ENCODE measurements at regions not wholly inside any gene's neighbourhood (a gene's known extent, or its start where the extent isn't known, plus 50 kb on each side); places are given as distances from the start of the nearest gene placed in this dataset.

DNA sequence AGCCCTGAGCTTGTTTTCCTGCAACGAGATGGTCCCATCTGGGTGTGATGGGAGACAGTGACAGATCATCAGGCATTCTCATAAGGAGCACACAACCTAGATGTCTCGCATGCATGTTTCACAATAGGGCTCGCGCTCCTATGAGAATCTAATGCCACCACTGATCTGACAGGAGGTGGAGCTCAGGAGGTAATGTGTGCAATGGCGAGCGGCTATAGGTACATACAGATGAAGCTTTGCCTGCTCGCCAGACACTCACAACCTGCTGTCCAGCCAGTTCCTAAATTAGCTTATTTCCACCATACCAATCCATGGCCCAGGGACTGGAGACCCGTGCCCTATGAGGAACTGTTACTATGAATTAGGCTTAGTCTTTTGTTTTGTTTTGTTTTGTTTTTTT, 55.3 kb upstream of the SLC30A5 start:
- H3K9ac ChIP-seq (ENCODE audit: insufficient read depth in 1 of 2, low read depth in 2 of 2, low read length in 2 of 2) = no peak overlapping the region
- no peak overlapping the region for H3K4me3 ChIP-seq
- H3K9me3 ChIP-seq (replicated peaks; ENCODE audit: control insufficient read depth, insufficient read depth, low read depth, low read length) = no peaks in the 10 kb centered on the region
- no peaks in the 10 kb centered on the region for H4K20me1 ChIP-seq (replicated peaks; ENCODE audit: control insufficient read depth, insufficient read depth, low read length)
- BruUV-seq (replicated peaks) = no TSS peak
- H2AFZ ChIP-seq (ENCODE audit: low read depth, low read length) = peak overlapping the region; percentile 30
- H3K36me3 ChIP-seq (ENCODE audit: control insufficient read depth, insufficient read depth, low read length) = no peaks in the 10 kb centered on the region
- no peak overlapping the region for H3K4me2 ChIP-seq (ENCODE audit: insufficient read depth, low read length)
- intact Hi-C loops (cut with micrococcal nuclease) = no loop called here
- no peaks in the 10 kb centered on the region for H3K27me3 ChIP-seq (ENCODE audit: control insufficient read depth in 2 of 2, insufficient read depth in 2 of 2, low read length in 2 of 2)
- H3K9me1 ChIP-seq (ENCODE audit: control insufficient read depth, insufficient read depth, low read length) = no peaks in the 10 kb centered on the region
- H3K79me2 ChIP-seq (ENCODE audit: control insufficient read depth, insufficient read depth, low read length) = no peaks in the 10 kb centered on the region
- H3K4me1 ChIP-seq (replicated peaks in 1 of 2; ENCODE audit: control insufficient read depth in 2 of 2, insufficient read depth in 2 of 2, low read length in 2 of 2) = peaks cover 0 to 5% of the 10 kb centered on the region in 2 experiments; a peak in 3 of 5 replicates
- 56% methylated on average over 7 of the region's 8 CpGs for WGBS (ENCODE audit: insufficient coverage, low coverage, missing lambda C conversion rate)
- ChIA-PET CTCF (ENCODE audit: low intra/inter-chr PET ratio) (no interaction called here), POLR2A (interaction anchor here (1.9 kb wide), 1 partner anchor 11 kb away, joined by 4 read pairs; no protein-coding TSS in a partner anchor)
- H3K27ac ChIP-seq (ENCODE audit: extremely low read depth, low read depth, low read length) = no peak overlapping the region
- DNase-seq (ENCODE audit: extremely low read depth in 1 of 4, low spot score in 3 of 4) = no peak
- in situ Hi-C loops (cut with MboI) = no loop called here
- FAIRE-seq = no peak
- TF ChIP-seq FOXK1 (CRISPR knock-in tag; IDR thresholded peaks at IDR 0.05; ENCODE audit: borderline replicate concordance) = no peak
- TF ChIP-seq FOXK2 (conservative IDR thresholded peaks at IDR 0.05 in 1 of 2, IDR thresholded peaks at IDR 0.05 in 1 of 2; ENCODE audit: low read depth in 2 of 2) = no peak
- TF ChIP-seq ATF1 (CRISPR knock-in tag; IDR thresholded peaks at IDR 0.05) = no peak
- no peak for TF ChIP-seq ATF1 (tag; IDR thresholded peaks at IDR 0.05)
- TF ChIP-seq CEBPB (tag; IDR thresholded peaks at IDR 0.05) = peak; percentile 46; the same call in 1 of the 2 replicates
- no peak for TF ChIP-seq RBM25 (IDR thresholded peaks at IDR 0.05; ENCODE audit: low read depth, low read length, severe bottlenecking)
- no peak for TF ChIP-seq RBBP5 (IDR thresholded peaks at IDR 0.05; ENCODE audit: borderline replicate concordance, insufficient read depth, low read length, poor library complexity, severe bottlenecking)
- TF ChIP-seq, protein P1, sequence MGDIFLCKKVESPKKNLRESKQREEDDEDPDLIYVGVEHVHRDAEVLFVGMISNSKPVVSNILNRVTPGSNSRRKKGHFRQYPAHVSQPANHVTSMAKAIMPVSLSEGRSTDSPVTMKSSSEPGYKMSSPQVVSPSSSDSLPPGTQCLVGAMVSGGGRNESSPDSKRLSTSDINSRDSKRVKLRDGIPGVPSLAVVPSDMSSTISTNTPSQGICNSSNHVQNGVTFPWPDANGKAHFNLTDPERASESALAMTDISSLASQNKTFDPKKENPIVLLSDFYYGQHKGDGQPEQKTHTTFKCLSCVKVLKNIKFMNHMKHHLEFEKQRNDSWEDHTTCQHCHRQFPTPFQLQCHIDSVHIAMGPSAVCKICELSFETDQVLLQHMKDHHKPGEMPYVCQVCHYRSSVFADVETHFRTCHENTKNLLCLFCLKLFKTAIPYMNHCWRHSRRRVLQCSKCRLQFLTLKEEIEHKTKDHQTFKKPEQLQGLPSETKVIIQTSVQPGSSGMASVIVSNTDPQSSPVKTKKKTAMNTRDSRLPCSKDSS (IDR thresholded peaks at IDR 0.05; ENCODE audit: low read depth, partially characterized antibody) = no peak
- no peak for TF ChIP-seq GTF2F1 (IDR thresholded peaks at IDR 0.05; ENCODE audit: low read depth, low read length)
- no peak for ATAC-seq

Data from K562 (cell line).